ENCODE measurements at regions not wholly inside any gene's neighbourhood (a gene's known extent, or its start where the extent isn't known, plus 50 kb on each side); places are given as distances from the start of the nearest gene placed in this dataset.

- TF ChIP-seq, protein P1, sequence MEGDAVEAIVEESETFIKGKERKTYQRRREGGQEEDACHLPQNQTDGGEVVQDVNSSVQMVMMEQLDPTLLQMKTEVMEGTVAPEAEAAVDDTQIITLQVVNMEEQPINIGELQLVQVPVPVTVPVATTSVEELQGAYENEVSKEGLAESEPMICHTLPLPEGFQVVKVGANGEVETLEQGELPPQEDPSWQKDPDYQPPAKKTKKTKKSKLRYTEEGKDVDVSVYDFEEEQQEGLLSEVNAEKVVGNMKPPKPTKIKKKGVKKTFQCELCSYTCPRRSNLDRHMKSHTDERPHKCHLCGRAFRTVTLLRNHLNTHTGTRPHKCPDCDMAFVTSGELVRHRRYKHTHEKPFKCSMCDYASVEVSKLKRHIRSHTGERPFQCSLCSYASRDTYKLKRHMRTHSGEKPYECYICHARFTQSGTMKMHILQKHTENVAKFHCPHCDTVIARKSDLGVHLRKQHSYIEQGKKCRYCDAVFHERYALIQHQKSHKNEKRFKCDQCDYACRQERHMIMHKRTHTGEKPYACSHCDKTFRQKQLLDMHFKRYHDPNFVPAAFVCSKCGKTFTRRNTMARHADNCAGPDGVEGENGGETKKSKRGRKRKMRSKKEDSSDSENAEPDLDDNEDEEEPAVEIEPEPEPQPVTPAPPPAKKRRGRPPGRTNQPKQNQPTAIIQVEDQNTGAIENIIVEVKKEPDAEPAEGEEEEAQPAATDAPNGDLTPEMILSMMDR (conservative IDR thresholded peaks at IDR 0.05; ENCODE audit: low read length), result no peak
- DNase-seq (ENCODE audit: low read depth), result no peak
- H3K4me3 ChIP-seq (ENCODE audit: low read length), result no peak overlapping the region
These were observed 51.0 kb upstream of the PAPPA start for GRCh38 chr9:116102596-116102995.

Data from AG10803 (cell line).